ENCODE measurements at regions not wholly inside any gene's neighbourhood (a gene's known extent, or its start where the extent isn't known, plus 50 kb on each side); places are given as distances from the start of the nearest gene placed in this dataset.

- TF ChIP-seq CTCF (IDR thresholded peaks at IDR 0.05) (no peak), POLR2AphosphoS5 (IDR thresholded peaks at IDR 0.05; ENCODE audit: insufficient read depth in 1 of 2, low read depth in 1 of 2) (no peak)
These were observed 120.4 kb upstream of the GGTLC1 start for GRCh38 chr20:24109008-24109407.

Measured in vagina (tissue), 2 donors.